Gastroesophageal sphincter (tissue), 4 donors: ENCODE measurements at regions not wholly inside any gene's neighbourhood (a gene's known extent, or its start where the extent isn't known, plus 50 kb on each side); places are given as distances from the start of the nearest gene placed in this dataset.

Experiments used
- ATAC-seq: fragments of 150-250 bp; one replicate; pipeline ENCODE4 v1.9.1; 2016; ENCODE audit warnings: mild to moderate bottlenecking, moderate library complexity
- H3K27ac ChIP-seq, 4 donors: fragments of 200-600 bp; sonication (generic) in 3 of 4; 1 replicate in 3 of 4; 2 replicates in 1 of 4; pipeline ENCODE4 v1.5.1; 2016 to 2019
- H3K27me3 ChIP-seq: fragments of 200-600 bp; sonication (generic); one replicate; pipeline ENCODE4 v1.5.1; 2019
- H3K36me3 ChIP-seq, 2 donors: fragments of 200-600 bp; sonication (generic); one replicate each; pipeline ENCODE4 v1.5.1; 2019; ENCODE audit warnings: control low read depth in 1 of 2
- H3K4me1 ChIP-seq, 3 donors: fragments of 200-600 bp; sonication (generic); 1 replicate in 2 of 3; 2 replicates in 1 of 3; pipeline ENCODE4 v1.5.1; 2016 to 2019; ENCODE audit warnings: control low read depth in 2 of 3
- H3K4me3 ChIP-seq, 2 donors: fragments of 200-600 bp; sonication (generic); one replicate each; pipeline ENCODE4 v1.5.1; 2019; ENCODE audit warnings: mild to moderate bottlenecking in 1 of 2, moderate library complexity in 1 of 2
- H3K9me3 ChIP-seq, 3 donors: fragments of 200-600 bp; sonication (generic); one replicate each; pipeline ENCODE4 v1.5.1; 2017 to 2019; ENCODE audit warnings: control low read depth in 2 of 3
- EP300 ChIP-seq: sonication (generic); formaldehyde crosslinking; IDR thresholded peaks from one replicate; pipeline ENCODE4 v1.6.1; 2017; ENCODE audit warnings: antibody characterized with exemption, mild to moderate bottlenecking
- POLR2A ChIP-seq, 2 donors: fragments of 450-650 bp; IDR thresholded peaks; one replicate each; pipeline ENCODE4 v1.6.1; 2017; ENCODE audit warnings: antibody characterized with exemption in 2 of 2, mild to moderate bottlenecking in 2 of 2, moderate library complexity in 1 of 2
- POLR2AphosphoS5 ChIP-seq: sonication (generic); formaldehyde crosslinking; IDR thresholded peaks from one replicate; pipeline ENCODE4 v1.6.1; 2017; ENCODE audit warnings: antibody characterized with exemption
- WGBS, 2 donors: methylation state at CpG; one replicate each; pipeline ENCODE4 v1.1.5; 2018; ENCODE audit warnings: low coverage in 1 of 2; 5-methylcytosine and 5-hydroxymethylcytosine counted together
- TF ChIP-seq, protein P1 (sequence below), 4 experiments: fragments of 200-600 bp in 2 of 4; fragments of 450-650 bp in 2 of 4; sonication (generic) in 1 of 4; IDR thresholded peaks; one replicate each; pipeline ENCODE4 v1.5.1; 2017 to 2019; ENCODE audit warnings: antibody characterized with exemption in 4 of 4, mild to moderate bottlenecking in 2 of 4, moderate library complexity in 2 of 4

DNA sequence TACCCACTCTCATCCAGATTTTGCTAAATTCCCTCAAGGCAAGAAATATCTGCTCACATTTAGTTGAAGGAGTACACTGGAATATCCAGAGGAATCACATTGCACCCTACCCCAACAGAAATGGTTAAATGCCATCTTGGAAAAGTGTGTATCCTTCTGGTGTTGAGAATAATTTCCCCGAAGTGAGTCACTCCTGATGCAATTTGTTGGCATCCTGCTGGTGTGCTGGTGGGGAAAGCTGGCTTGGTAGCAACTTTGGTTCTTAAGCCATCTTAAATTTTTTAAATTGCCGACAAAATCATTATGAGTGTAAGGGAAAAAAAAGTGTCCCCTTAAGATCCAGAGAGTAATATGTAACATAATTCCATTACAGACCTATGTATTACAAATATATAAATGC is 337.3 kb upstream of the DACH1 start:
- WGBS, 2 donors, result 62 to 69% methylated on average over 2 of the region's 2 CpGs
- TF ChIP-seq, protein P1, sequence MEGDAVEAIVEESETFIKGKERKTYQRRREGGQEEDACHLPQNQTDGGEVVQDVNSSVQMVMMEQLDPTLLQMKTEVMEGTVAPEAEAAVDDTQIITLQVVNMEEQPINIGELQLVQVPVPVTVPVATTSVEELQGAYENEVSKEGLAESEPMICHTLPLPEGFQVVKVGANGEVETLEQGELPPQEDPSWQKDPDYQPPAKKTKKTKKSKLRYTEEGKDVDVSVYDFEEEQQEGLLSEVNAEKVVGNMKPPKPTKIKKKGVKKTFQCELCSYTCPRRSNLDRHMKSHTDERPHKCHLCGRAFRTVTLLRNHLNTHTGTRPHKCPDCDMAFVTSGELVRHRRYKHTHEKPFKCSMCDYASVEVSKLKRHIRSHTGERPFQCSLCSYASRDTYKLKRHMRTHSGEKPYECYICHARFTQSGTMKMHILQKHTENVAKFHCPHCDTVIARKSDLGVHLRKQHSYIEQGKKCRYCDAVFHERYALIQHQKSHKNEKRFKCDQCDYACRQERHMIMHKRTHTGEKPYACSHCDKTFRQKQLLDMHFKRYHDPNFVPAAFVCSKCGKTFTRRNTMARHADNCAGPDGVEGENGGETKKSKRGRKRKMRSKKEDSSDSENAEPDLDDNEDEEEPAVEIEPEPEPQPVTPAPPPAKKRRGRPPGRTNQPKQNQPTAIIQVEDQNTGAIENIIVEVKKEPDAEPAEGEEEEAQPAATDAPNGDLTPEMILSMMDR (IDR thresholded peaks at IDR 0.05), result no peak
- TF ChIP-seq POLR2A (IDR thresholded peaks at IDR 0.05), result no peak
- TF ChIP-seq EP300, result no peak
- no peak for TF ChIP-seq POLR2AphosphoS5
- Histone ChIP-seq H3K4me1 (no peaks in the 10 kb centered on the region), H3K9me3 (no peaks in the 10 kb centered on the region), H3K27ac (no peak overlapping the region), H3K27me3 (no peaks in the 10 kb centered on the region), H3K36me3 (no peaks in the 10 kb centered on the region), H3K4me3 (no peak overlapping the region)
- no peak for ATAC-seq

DNA sequence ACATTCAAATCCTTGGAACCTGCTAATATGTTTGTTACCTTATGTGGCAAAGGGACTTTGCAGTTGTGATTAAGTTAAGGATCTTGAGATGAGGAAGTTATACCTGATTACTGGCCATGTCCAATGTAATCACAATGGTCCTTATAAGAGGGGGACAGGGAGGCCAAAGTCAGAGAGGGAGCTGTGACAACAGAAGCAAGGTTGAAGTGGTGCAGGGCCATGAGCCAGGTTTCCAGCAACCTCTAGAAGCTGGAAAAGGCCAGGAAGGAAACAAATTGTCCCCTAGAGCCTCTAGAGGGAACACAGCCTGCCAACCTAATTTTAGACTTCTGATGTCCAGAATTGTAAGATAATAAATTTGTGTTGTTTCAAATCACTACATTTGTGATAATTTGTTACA is 334.7 kb upstream of the DACH1 start:
- Histone ChIP-seq H3K4me1 (no peaks in the 10 kb centered on the region), H3K9me3 (no peaks in the 10 kb centered on the region), H3K27ac (no peak overlapping the region), H3K4me3 (no peak overlapping the region), H3K27me3 (no peaks in the 10 kb centered on the region), H3K36me3 (no peaks in the 10 kb centered on the region)
- ATAC-seq, result no peak
- TF ChIP-seq EP300, result no peak
- no peak for TF ChIP-seq POLR2A (IDR thresholded peaks at IDR 0.05)
- no peak for TF ChIP-seq POLR2AphosphoS5
- TF ChIP-seq, protein P1 (IDR thresholded peaks at IDR 0.05), result no peak

DNA sequence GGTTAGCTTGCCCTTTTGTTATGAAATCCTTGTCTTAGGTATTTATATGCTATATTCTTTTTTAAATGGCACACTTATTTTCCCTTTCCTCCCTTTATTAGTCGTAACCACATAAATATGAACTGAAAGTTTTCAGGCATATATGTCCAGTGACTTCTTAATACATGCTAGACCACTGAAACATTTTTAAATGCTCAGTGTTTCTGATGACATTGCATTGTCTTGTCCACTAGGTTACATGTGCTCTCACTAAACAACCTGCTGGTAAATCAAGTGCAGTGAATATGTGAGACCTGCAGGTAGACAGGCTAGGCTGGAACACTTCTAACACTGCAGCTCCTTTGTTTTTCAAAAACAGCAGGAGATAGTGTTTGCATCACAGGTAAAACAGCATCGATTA is 332.6 kb upstream of the DACH1 start:
- WGBS, 2 donors, result 34 to 44% methylated on average over 2 of the region's 2 CpGs
- Histone ChIP-seq H3K4me1 (no peaks in the 10 kb centered on the region), H3K36me3 (no peaks in the 10 kb centered on the region), H3K4me3 (no peak overlapping the region), H3K27me3 (no peaks in the 10 kb centered on the region), H3K9me3 (no peaks in the 10 kb centered on the region), H3K27ac (no peak overlapping the region)
- no peak for ATAC-seq
- TF ChIP-seq POLR2AphosphoS5, result no peak
- no peak for TF ChIP-seq EP300
- TF ChIP-seq, protein P1 (IDR thresholded peaks at IDR 0.05), result no peak
- no peak for TF ChIP-seq POLR2A (IDR thresholded peaks at IDR 0.05)

DNA sequence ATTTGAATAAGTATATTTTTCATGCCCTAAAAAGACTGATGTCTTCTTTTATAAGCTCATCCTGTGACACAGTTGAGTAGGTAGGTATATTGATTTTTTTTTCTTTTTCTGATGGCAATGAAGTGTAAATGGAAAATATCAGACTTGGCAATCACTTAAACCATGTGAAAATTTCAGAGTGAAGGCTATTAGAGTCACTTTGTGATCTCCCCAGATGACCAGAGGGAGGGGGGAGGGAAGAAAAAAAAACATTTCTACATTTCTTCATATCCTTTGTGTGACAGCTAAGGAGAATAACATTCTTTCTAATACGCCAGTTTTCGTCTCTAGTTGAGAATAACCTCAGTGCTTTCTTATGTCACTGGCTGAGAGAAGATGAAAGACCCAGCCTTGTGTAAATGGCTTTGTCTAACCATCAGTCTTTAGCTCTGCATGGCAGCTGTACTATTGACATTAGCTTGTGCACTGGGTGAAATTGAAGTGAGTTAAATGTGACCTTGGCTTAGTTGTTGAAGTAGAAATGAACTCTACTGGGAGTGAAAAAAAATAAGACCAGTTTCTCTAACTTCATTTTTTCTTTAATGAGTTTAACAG is 332.1 kb upstream of the DACH1 start:
- TF ChIP-seq, protein P1 (IDR thresholded peaks at IDR 0.05), result no peak
- TF ChIP-seq EP300, result no peak
- Histone ChIP-seq H3K4me3 (no peak overlapping the region), H3K9me3 (no peaks in the 10 kb centered on the region), H3K27me3 (no peaks in the 10 kb centered on the region), H3K36me3 (no peaks in the 10 kb centered on the region), H3K4me1 (no peaks in the 10 kb centered on the region), H3K27ac (no peak overlapping the region)
- 31 to 68% methylated on average over 2 of the region's 2 CpGs for WGBS, 2 donors
- ATAC-seq, result no peak

DNA sequence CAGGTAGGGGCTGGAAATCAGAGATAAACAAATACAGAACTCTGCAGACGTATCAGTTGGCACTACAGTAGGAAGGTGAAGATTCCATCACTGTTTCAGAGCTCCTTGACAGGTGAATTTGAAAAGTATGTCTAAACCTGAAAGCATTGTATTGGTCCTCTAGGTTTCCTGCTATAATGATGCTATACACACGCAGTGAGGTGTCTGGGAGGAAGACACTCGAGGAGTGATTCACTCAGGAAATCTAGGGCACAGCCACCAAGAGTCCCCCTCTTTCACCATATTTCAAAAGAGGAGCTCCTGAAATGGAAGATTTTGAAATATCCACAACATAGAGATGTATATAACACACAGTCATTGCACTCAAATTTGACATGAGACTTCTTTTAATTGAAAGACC is 331.0 kb upstream of the DACH1 start:
- Histone ChIP-seq H3K4me3 (no peak overlapping the region), H3K4me1 (no peaks in the 10 kb centered on the region), H3K36me3 (no peaks in the 10 kb centered on the region), H3K27me3 (no peaks in the 10 kb centered on the region), H3K27ac (no peak overlapping the region), H3K9me3 (no peaks in the 10 kb centered on the region)
- TF ChIP-seq POLR2AphosphoS5 (no peak), EP300 (no peak), POLR2A (IDR thresholded peaks at IDR 0.05) (no peak)
- TF ChIP-seq, protein P1 (IDR thresholded peaks at IDR 0.05), result no peak
- WGBS, 2 donors, result 64 to 71% methylated on average over 2 to 3 of the region's 3 CpGs
- ATAC-seq, result no peak
